Astrocyte (in vitro differentiated cells and primary cell): ENCODE measurements at regions not wholly inside any gene's neighbourhood (a gene's known extent, or its start where the extent isn't known, plus 50 kb on each side); places are given as distances from the start of the nearest gene placed in this dataset.

ENCODE experiments used
- DNase-seq: peaks from one replicate; pipeline ENCODE4 v3.0.0-alpha.2; 2010; ENCODE audit warnings: low read depth
- FAIRE-seq: peaks from 2 replicates; lab custom pipeline; 2011; peaks lifted over from hg19 to GRCh38; lab: Jason Lieb, UNC
- H2AFZ ChIP-seq: 2 replicates; pipeline ENCODE4 v1.6.0; 2012; ENCODE audit warnings: low read depth, low read length, inconsistent platforms
- H3K27ac ChIP-seq: 2 replicates; pipeline ENCODE4 v1.5.1; 2011; ENCODE audit warnings: low read depth, low read length, inconsistent platforms
- H3K27me3 ChIP-seq: 2 replicates; pipeline ENCODE4 v1.6.0; 2011; ENCODE audit warnings: low read length, inconsistent platforms; ENCODE audit not compliant: insufficient read depth
- H3K36me3 ChIP-seq: 2 replicates; pipeline ENCODE4 v1.5.1; 2011; ENCODE audit warnings: low read length, inconsistent platforms; ENCODE audit not compliant: insufficient read depth
- H3K4me1 ChIP-seq: 2 replicates; pipeline ENCODE4 v1.5.1; 2011; ENCODE audit warnings: low read length, inconsistent platforms; ENCODE audit not compliant: insufficient read depth
- H3K4me2 ChIP-seq: 2 replicates; pipeline ENCODE4 v1.6.0; 2012; ENCODE audit warnings: low read length, inconsistent platforms
- H3K4me3 ChIP-seq: 2 replicates; pipeline ENCODE4 v1.5.1; 2011; ENCODE audit warnings: low read depth, mild to moderate bottlenecking, low read length, inconsistent platforms; ENCODE audit not compliant: insufficient read depth
- H3K79me2 ChIP-seq: 2 replicates; pipeline ENCODE4 v1.6.0; 2012; ENCODE audit warnings: mild to moderate bottlenecking, low read length, inconsistent platforms; ENCODE audit not compliant: insufficient read depth
- H3K9ac ChIP-seq: 2 replicates; pipeline ENCODE4 v1.6.0; 2012; ENCODE audit warnings: mild to moderate bottlenecking, low read length, inconsistent platforms
- H3K9me3 ChIP-seq: 2 replicates; pipeline ENCODE4 v1.5.1; 2012; ENCODE audit warnings: low read depth, mild to moderate bottlenecking, low read length, inconsistent platforms; ENCODE audit not compliant: insufficient read depth
- H4K20me1 ChIP-seq: 2 replicates; pipeline ENCODE4 v1.6.0; 2012; ENCODE audit warnings: low read length, inconsistent platforms; ENCODE audit not compliant: insufficient read depth
- H3K27ac Mint-ChIP-seq: one replicate; pipeline ENCODE4 v1.8.0; 2021; ENCODE audit warnings: mild to moderate bottlenecking, mixed read lengths; ENCODE audit not compliant: unreplicated experiment
- H3K27me3 Mint-ChIP-seq: one replicate; pipeline ENCODE4 v1.8.0; 2021; ENCODE audit warnings: low read depth, mixed read lengths; ENCODE audit not compliant: unreplicated experiment
- H3K36me3 Mint-ChIP-seq: one replicate; pipeline ENCODE4 v1.8.0; 2021; ENCODE audit warnings: low read depth, mixed read lengths; ENCODE audit not compliant: unreplicated experiment
- H3K4me1 Mint-ChIP-seq: one replicate; pipeline ENCODE4 v1.8.0; 2021; ENCODE audit warnings: low read depth, mixed read lengths; ENCODE audit not compliant: unreplicated experiment
- H3K4me3 Mint-ChIP-seq: one replicate; pipeline ENCODE4 v1.8.0; 2021; ENCODE audit warnings: mild to moderate bottlenecking, moderate library complexity, mixed read lengths; ENCODE audit not compliant: unreplicated experiment
- H3K9me3 Mint-ChIP-seq: one replicate; pipeline ENCODE4 v1.8.0; 2021; ENCODE audit warnings: mild to moderate bottlenecking, mixed read lengths; ENCODE audit not compliant: unreplicated experiment
- EZH2 ChIP-seq: IDR thresholded peaks from 2 replicates; pipeline ENCODE4 v1.6.1; 2012; ENCODE audit warnings: mild to moderate bottlenecking, low read length, inconsistent platforms; ENCODE audit not compliant: insufficient read depth
- TF ChIP-seq, protein P1 (sequence below): IDR thresholded peaks from 2 replicates; pipeline ENCODE4 v1.5.1; 2011; ENCODE audit warnings: low read depth, mild to moderate bottlenecking, inconsistent platforms, low read length, moderate library complexity; ENCODE audit not compliant: insufficient read depth

DNA sequence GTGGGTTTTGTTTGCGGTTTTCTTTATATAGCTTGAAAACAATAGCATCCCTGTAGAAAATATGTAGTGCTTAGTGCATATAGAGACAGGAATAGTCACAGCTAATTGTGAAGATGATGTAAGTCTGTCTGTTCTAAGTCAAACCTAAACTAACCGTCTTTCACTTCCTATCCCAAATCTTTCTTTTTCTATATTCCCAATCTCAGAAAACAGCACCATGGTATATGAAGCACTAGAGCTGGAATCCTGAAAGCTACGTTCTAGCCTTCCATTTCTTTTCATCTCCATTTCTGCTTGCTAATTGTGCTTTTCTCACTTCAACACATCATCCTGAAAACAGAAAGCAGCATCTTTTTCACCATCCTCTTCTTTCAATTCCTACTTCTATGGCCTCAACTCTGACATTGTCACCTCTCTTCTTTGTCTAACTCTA, 1235.5 kb downstream of the ROBO2 start:
- no peaks in the 10 kb centered on the region for H3K27me3 ChIP-seq
- DNase-seq (no peak), FAIRE-seq (no peak)
- H4K20me1 ChIP-seq = no peaks in the 10 kb centered on the region
- no peak overlapping the region for H3K27ac Mint-ChIP-seq
- no peaks in the 10 kb centered on the region for H3K79me2 ChIP-seq
- no peaks in the 10 kb centered on the region for H3K9me3 ChIP-seq
- no peak overlapping the region for H2AFZ ChIP-seq
- no peaks in the 10 kb centered on the region for H3K36me3 Mint-ChIP-seq
- no peak overlapping the region for H3K4me3 ChIP-seq
- no peak for TF ChIP-seq EZH2
- TF ChIP-seq, protein P1, sequence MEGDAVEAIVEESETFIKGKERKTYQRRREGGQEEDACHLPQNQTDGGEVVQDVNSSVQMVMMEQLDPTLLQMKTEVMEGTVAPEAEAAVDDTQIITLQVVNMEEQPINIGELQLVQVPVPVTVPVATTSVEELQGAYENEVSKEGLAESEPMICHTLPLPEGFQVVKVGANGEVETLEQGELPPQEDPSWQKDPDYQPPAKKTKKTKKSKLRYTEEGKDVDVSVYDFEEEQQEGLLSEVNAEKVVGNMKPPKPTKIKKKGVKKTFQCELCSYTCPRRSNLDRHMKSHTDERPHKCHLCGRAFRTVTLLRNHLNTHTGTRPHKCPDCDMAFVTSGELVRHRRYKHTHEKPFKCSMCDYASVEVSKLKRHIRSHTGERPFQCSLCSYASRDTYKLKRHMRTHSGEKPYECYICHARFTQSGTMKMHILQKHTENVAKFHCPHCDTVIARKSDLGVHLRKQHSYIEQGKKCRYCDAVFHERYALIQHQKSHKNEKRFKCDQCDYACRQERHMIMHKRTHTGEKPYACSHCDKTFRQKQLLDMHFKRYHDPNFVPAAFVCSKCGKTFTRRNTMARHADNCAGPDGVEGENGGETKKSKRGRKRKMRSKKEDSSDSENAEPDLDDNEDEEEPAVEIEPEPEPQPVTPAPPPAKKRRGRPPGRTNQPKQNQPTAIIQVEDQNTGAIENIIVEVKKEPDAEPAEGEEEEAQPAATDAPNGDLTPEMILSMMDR = no peak
- no peaks in the 10 kb centered on the region for H3K4me1 ChIP-seq
- no peak overlapping the region for H3K4me2 ChIP-seq
- no peak overlapping the region for H3K4me3 Mint-ChIP-seq
- no peaks in the 10 kb centered on the region for H3K9me3 Mint-ChIP-seq
- no peaks in the 10 kb centered on the region for H3K27me3 Mint-ChIP-seq
- H3K9ac ChIP-seq = no peak overlapping the region
- H3K36me3 ChIP-seq = no peaks in the 10 kb centered on the region
- H3K4me1 Mint-ChIP-seq = no peaks in the 10 kb centered on the region
- no peak overlapping the region for H3K27ac ChIP-seq

DNA sequence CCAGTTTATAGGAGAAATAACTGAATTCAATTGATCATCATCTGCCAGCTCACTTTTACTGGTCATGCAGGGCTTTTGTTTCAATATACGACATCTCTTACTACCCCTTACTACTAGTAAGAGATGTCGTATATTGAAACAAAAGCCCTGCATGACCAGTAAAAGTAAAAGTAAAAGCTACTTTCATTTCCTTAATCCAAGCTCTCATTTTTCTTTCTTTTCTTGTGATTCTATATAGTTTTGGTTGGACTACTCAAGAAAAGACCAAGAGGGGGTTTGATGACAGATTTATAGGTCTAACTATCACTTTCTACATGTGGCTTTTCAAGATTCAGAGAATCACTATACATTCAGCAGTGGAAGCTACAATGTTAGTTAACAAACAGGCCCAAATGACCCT, 1237.3 kb downstream of the ROBO2 start:
- FAIRE-seq (no peak), DNase-seq (no peak)
- H3K4me2 ChIP-seq = no peak overlapping the region
- Mint-ChIP-seq H3K27ac (no peak overlapping the region), H3K9me3 (no peaks in the 10 kb centered on the region), H3K36me3 (no peaks in the 10 kb centered on the region), H3K4me1 (no peaks in the 10 kb centered on the region), H3K27me3 (no peaks in the 10 kb centered on the region), H3K4me3 (no peak overlapping the region)
- no peaks in the 10 kb centered on the region for H4K20me1 ChIP-seq
- no peaks in the 10 kb centered on the region for H3K36me3 ChIP-seq
- no peak overlapping the region for H3K9ac ChIP-seq
- H3K4me3 ChIP-seq = no peak overlapping the region
- H3K9me3 ChIP-seq = no peaks in the 10 kb centered on the region
- no peaks in the 10 kb centered on the region for H3K79me2 ChIP-seq
- H2AFZ ChIP-seq = no peak overlapping the region
- TF ChIP-seq, protein P1 = no peak
- TF ChIP-seq EZH2 = no peak
- no peaks in the 10 kb centered on the region for H3K4me1 ChIP-seq
- H3K27me3 ChIP-seq = no peaks in the 10 kb centered on the region
- H3K27ac ChIP-seq = no peak overlapping the region

DNA sequence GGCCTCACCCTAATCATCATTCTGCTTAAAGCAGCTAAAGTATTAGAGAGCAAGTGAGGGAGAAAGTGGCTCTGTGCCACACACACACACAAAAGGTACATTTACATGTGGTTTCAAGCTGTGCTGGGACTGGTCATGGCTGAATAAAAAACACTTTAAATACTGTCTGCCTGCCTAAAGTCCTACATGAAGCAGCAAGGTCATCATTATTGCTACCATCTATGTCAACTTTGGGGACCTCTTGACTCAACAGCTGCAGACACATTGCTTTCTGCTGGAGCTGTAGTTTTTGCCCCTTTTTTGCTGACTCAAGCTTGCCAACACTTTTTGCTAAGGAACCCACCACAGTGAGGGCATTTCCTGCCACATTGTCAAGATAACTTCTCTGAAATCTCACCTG, 1237.9 kb downstream of the ROBO2 start:
- no peak overlapping the region for H2AFZ ChIP-seq
- Mint-ChIP-seq H3K4me1 (no peaks in the 10 kb centered on the region), H3K9me3 (no peaks in the 10 kb centered on the region), H3K27me3 (no peaks in the 10 kb centered on the region), H3K4me3 (no peak overlapping the region), H3K36me3 (no peaks in the 10 kb centered on the region), H3K27ac (no peak overlapping the region)
- H3K4me3 ChIP-seq = no peak overlapping the region
- H3K79me2 ChIP-seq = no peaks in the 10 kb centered on the region
- no peaks in the 10 kb centered on the region for H3K27me3 ChIP-seq
- no peak overlapping the region for H3K9ac ChIP-seq
- no peaks in the 10 kb centered on the region for H3K36me3 ChIP-seq
- H4K20me1 ChIP-seq = no peaks in the 10 kb centered on the region
- TF ChIP-seq EZH2 = no peak
- TF ChIP-seq, protein P1 = no peak
- H3K27ac ChIP-seq = no peak overlapping the region
- no peaks in the 10 kb centered on the region for H3K4me1 ChIP-seq
- H3K4me2 ChIP-seq = no peak overlapping the region
- FAIRE-seq = no peak
- no peak for DNase-seq
- no peaks in the 10 kb centered on the region for H3K9me3 ChIP-seq
